ENCODE measurements at regions not wholly inside any gene's neighbourhood (a gene's known extent, or its start where the extent isn't known, plus 50 kb on each side); places are given as distances from the start of the nearest gene placed in this dataset.
"Not testable (repeated sequence)": the region's sequence is repeated elsewhere in the genome, so short reads cannot be mapped to it uniquely, and the experiment has no call there.

GRCh38 chr5:135154961-135155360, 120.9 kb upstream of the PITX1 start:
- DNase-seq: no peak

- DNase-seq: no peak
Observed at GRCh38 chr5:135154197-135154596, 120.2 kb upstream of the PITX1 start.

GRCh38 chr5:135153661-135154060, 119.6 kb upstream of the PITX1 start:
- DNase-seq: no peak

GRCh38 chr5:135153259-135153658, 119.2 kb upstream of the PITX1 start:
- no peak for DNase-seq

- DNase-seq: not testable (repeated sequence)
Observed at GRCh38 chr5:135151660-135152059, 117.6 kb upstream of the PITX1 start.

- DNase-seq: no peak
Observed at GRCh38 chr5:135151256-135151655, 117.2 kb upstream of the PITX1 start.

GRCh38 chr5:135150767-135151166, 116.7 kb upstream of the PITX1 start:
- no peak for DNase-seq

GRCh38 chr5:135149956-135150723, 116.1 kb upstream of the PITX1 start:
- no peak for DNase-seq

- no peak for DNase-seq
Observed at GRCh38 chr5:135149229-135149955, 115.4 kb upstream of the PITX1 start.

GRCh38 chr5:135147294-135148090, 113.5 kb upstream of the PITX1 start:
- DNase-seq: no peak

GRCh38 chr5:135145985-135146384, 112.0 kb upstream of the PITX1 start:
- no peak for DNase-seq

GRCh38 chr5:135143682-135144081, 109.7 kb upstream of the PITX1 start:
- DNase-seq: not testable (repeated sequence)

- no peak for DNase-seq
Observed at GRCh38 chr5:135141303-135142268, 107.6 kb upstream of the PITX1 start.

- no peak for DNase-seq
Observed at GRCh38 chr5:135140446-135141204, 106.6 kb upstream of the PITX1 start.

- DNase-seq: no peak
Observed at GRCh38 chr5:135139381-135140134, 105.5 kb upstream of the PITX1 start.

- no peak for DNase-seq
Observed at GRCh38 chr5:135138116-135138850, 104.3 kb upstream of the PITX1 start.

GRCh38 chr5:135137146-135137915, 103.3 kb upstream of the PITX1 start:
- no peak for DNase-seq

GRCh38 chr5:135136546-135136945, 102.5 kb upstream of the PITX1 start:
- DNase-seq: no peak

- no peak for DNase-seq
Observed at GRCh38 chr5:135135530-135136226, 101.7 kb upstream of the PITX1 start.
